ENCODE measurements at regions not wholly inside any gene's neighbourhood (a gene's known extent, or its start where the extent isn't known, plus 50 kb on each side); places are given as distances from the start of the nearest gene placed in this dataset.

DNA sequence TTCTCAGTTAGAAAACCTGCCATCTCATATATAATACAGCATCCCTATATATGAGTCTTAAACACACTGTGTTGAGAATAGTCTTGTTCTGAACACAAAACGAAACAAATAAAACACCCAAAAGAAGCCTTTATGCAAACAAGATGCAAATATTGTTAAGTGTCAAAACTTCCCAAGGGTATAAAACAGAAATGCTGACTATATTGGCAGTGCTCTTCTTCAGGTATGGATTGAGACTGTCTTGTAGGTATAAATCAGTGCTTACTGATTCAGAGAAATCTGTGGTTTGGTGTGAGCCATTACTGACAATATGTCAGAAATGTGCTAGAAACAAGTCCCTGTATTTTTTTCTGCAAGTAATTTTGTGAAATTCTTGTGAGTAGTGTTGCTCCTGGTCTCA is 82.8 kb upstream of the CTSO start:
- TF ChIP-seq, protein P1, sequence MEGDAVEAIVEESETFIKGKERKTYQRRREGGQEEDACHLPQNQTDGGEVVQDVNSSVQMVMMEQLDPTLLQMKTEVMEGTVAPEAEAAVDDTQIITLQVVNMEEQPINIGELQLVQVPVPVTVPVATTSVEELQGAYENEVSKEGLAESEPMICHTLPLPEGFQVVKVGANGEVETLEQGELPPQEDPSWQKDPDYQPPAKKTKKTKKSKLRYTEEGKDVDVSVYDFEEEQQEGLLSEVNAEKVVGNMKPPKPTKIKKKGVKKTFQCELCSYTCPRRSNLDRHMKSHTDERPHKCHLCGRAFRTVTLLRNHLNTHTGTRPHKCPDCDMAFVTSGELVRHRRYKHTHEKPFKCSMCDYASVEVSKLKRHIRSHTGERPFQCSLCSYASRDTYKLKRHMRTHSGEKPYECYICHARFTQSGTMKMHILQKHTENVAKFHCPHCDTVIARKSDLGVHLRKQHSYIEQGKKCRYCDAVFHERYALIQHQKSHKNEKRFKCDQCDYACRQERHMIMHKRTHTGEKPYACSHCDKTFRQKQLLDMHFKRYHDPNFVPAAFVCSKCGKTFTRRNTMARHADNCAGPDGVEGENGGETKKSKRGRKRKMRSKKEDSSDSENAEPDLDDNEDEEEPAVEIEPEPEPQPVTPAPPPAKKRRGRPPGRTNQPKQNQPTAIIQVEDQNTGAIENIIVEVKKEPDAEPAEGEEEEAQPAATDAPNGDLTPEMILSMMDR (IDR thresholded peaks at IDR 0.05; ENCODE audit: insufficient read depth, low read depth, low read length) = no peak
- POLR2A ChIA-PET = no interaction called here
- CTCF ChIA-PET = no interaction called here

DNA sequence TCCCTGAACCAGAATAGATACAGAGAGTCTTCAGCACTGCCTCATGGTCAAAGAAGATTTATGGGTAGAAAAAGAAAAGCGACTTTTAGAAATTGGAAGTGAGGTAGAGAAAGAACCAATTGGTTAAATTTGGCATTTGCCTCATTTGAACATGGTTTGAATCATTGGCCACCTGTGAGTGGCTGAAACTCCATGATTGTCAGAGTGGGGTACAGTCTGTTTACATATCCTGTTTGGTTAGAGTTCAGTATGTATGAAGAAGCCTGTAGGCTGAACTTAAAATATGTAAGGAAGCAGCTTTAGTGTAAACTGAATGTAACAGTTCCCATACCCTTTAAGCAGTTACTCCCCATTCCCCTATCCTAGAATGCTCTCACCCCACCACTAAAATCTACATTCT is 76.0 kb upstream of the CTSO start:
- no peak overlapping the region for H3K4me3 ChIP-seq (ENCODE audit: low read depth, low read length)
- no peaks in the 10 kb centered on the region for H3K27me3 ChIP-seq (ENCODE audit: control insufficient read depth, insufficient read depth, low read length)
- DNase-seq (ENCODE audit: low read depth) = no peak
- TF ChIP-seq, protein P1 (IDR thresholded peaks at IDR 0.05; ENCODE audit: insufficient read depth, low read depth, low read length) = no peak
- ChIA-PET CTCF (no interaction called here), POLR2A (no interaction called here)
- H3K36me3 ChIP-seq (ENCODE audit: control insufficient read depth, insufficient read depth, low read length) = no peaks in the 10 kb centered on the region

More for the DNA sequence above, 82.8 kb upstream of the CTSO start:
- H3K27me3 ChIP-seq (ENCODE audit: control insufficient read depth, insufficient read depth, low read length) = no peaks in the 10 kb centered on the region
- DNase-seq (ENCODE audit: low read depth) = no peak
- no peak overlapping the region for H3K4me3 ChIP-seq (ENCODE audit: low read depth, low read length)
- H3K36me3 ChIP-seq (ENCODE audit: control insufficient read depth, insufficient read depth, low read length) = no peaks in the 10 kb centered on the region

DNA sequence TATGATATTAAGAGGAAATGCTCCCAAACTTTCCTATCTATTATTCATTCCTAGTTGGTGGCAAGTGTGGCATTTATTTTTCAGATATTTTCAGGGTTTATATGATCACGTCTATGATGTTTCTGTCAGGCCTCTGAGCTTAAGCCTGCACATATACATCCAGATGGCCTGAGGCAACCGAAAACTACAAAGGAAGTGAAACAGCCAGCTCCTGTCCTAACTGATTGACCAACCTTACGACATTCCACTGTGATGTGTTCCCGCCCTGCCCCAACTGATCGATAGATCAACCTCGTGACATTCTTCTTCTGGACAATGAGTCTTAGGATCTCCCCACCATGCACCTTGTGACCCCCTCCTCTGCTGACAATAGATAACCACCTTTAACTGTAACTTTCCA is 67.6 kb upstream of the CTSO start:
- H3K27me3 ChIP-seq (ENCODE audit: control insufficient read depth, insufficient read depth, low read length) = no peaks in the 10 kb centered on the region
- no peaks in the 10 kb centered on the region for H3K36me3 ChIP-seq (ENCODE audit: control insufficient read depth, insufficient read depth, low read length)
- TF ChIP-seq, protein P1 (IDR thresholded peaks at IDR 0.05; ENCODE audit: insufficient read depth, low read depth, low read length) = no peak
- no peak overlapping the region for H3K4me3 ChIP-seq (ENCODE audit: low read depth, low read length)
- ChIA-PET CTCF (no interaction called here), POLR2A (no interaction called here)
- no peak for DNase-seq (ENCODE audit: low read depth)

DNA sequence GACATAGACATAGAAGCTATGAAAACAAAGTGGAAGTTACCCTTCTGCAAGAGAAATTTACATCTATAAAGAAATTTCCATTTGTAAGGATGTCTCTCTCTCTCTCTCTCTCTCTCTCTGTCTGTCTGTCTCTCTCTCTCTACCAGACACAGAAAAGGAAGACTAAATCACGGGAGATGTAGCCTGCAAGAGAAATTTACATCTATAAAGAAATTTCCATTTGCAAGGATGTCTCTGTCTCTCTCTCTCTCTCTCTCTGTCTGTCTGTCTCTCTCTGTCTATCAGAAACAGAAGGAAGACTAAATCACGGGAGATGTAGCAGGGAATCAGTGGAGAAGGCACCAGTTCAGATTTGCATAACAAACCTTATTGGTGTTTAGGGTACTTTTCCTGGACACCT is 65.6 kb upstream of the CTSO start:
- no peaks in the 10 kb centered on the region for H3K27me3 ChIP-seq (ENCODE audit: control insufficient read depth, insufficient read depth, low read length)
- TF ChIP-seq, protein P1 (IDR thresholded peaks at IDR 0.05; ENCODE audit: insufficient read depth, low read depth, low read length) = no peak
- ChIA-PET CTCF (no interaction called here), POLR2A (no interaction called here)
- H3K36me3 ChIP-seq (ENCODE audit: control insufficient read depth, insufficient read depth, low read length) = no peaks in the 10 kb centered on the region
- DNase-seq (ENCODE audit: low read depth) = no peak
- H3K4me3 ChIP-seq (ENCODE audit: low read depth, low read length) = no peak overlapping the region

DNA sequence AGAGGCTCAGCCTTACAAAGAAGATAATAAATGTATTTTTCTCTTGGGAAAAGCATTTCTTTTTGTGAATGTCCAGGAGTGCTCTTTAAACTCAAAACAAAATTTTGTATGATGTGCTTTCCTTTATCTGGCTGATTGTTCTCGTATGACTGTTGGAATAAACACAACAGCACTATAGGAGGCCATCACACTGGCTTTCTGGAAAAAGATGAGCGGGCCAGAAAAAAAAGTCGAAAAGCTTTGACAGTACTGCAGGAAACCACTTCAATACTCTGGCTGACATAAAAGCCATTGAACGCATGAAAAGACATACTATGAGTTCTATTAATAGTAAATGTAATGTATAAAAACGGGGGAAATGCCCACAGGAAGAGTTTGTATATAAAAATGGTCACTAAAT is 64.7 kb upstream of the CTSO start:
- TF ChIP-seq, protein P1 (IDR thresholded peaks at IDR 0.05; ENCODE audit: insufficient read depth, low read depth, low read length) = no peak
- DNase-seq (ENCODE audit: low read depth) = no peak
- no peak overlapping the region for H3K4me3 ChIP-seq (ENCODE audit: low read depth, low read length)
- no peaks in the 10 kb centered on the region for H3K36me3 ChIP-seq (ENCODE audit: control insufficient read depth, insufficient read depth, low read length)
- POLR2A ChIA-PET = no interaction called here
- no peaks in the 10 kb centered on the region for H3K27me3 ChIP-seq (ENCODE audit: control insufficient read depth, insufficient read depth, low read length)
- CTCF ChIA-PET = interaction anchor here (0.5 kb wide), 1 partner anchor 16 kb away, joined by 3 read pairs; no protein-coding TSS in a partner anchor

All from BJ (cell line).